Upper lobe of right lung (tissue), 1 donor: ENCODE measurements at regions not wholly inside any gene's neighbourhood (a gene's known extent, or its start where the extent isn't known, plus 50 kb on each side); places are given as distances from the start of the nearest gene placed in this dataset.

Source experiments
- ATAC-seq: fragments of 200-7000 bp; cut with Tn5 transposase; one replicate; pipeline ENCODE4 v1.9.1; 2020; ENCODE audit warnings: mild to moderate bottlenecking, moderate library complexity
- DNase-seq: peaks from one replicate; pipeline ENCODE4 v3.0.0-alpha.2; 2020
- H3K27ac ChIP-seq: fragments of 200-600 bp; one replicate; pipeline ENCODE4 v1.8.0; 2022
- H3K27me3 ChIP-seq: fragments of 200-600 bp; one replicate; pipeline ENCODE4 v1.8.0; 2022; ENCODE audit warnings: mild to moderate bottlenecking
- H3K36me3 ChIP-seq: fragments of 200-600 bp; one replicate; pipeline ENCODE4 v1.8.0; 2022
- H3K4me1 ChIP-seq: fragments of 200-600 bp; one replicate; pipeline ENCODE4 v1.8.0; 2022
- H3K4me3 ChIP-seq: fragments of 200-600 bp; one replicate; pipeline ENCODE4 v1.8.0; 2022; ENCODE audit warnings: mild to moderate bottlenecking
- H3K9me3 ChIP-seq: fragments of 200-600 bp; one replicate; pipeline ENCODE4 v1.8.0; 2022
- intact Hi-C: fragments of 100-400 bp; cut with DNase I; formaldehyde crosslinking; loops from one replicate; pipeline ENCODE4 v1.11.0; 2022
- TF ChIP-seq, protein P1 (sequence below): fragments of 200-600 bp; IDR thresholded peaks from one replicate; pipeline ENCODE4 v1.8.0; 2022; ENCODE audit warnings: antibody characterized with exemption
- donor health status: DM: no; HTN: yes; CAD: no; lungs with severe emphysema.

DNA sequence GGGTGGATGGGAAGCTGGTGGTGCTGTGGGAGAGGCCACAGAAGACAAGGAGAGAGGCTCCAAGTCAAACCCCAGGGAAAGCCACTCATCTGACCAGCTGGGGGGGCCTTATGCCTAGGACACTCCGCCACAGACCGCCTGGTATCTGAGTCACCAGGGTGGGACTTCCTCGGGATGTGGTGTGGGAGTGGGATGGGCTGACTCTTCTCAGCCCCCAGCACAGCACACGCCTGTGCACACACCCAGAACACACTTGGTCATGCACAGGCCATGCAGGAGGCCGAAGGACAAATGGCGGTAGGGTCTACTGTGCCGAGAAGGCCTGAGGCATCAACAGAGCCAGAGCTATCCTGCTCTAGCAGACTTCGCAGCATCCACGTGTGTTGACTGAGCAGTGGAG is 136.4 kb downstream of the INHBB start:
- Histone ChIP-seq H3K27ac (no peak overlapping the region), H3K4me1 (no peaks in the 10 kb centered on the region), H3K4me3 (no peak overlapping the region), H3K36me3 (no peaks in the 10 kb centered on the region), H3K9me3 (no peaks in the 10 kb centered on the region), H3K27me3 (no peaks in the 10 kb centered on the region)
- DNase-seq (peak; percentile 42), ATAC-seq (no peak)
- TF ChIP-seq, protein P1, sequence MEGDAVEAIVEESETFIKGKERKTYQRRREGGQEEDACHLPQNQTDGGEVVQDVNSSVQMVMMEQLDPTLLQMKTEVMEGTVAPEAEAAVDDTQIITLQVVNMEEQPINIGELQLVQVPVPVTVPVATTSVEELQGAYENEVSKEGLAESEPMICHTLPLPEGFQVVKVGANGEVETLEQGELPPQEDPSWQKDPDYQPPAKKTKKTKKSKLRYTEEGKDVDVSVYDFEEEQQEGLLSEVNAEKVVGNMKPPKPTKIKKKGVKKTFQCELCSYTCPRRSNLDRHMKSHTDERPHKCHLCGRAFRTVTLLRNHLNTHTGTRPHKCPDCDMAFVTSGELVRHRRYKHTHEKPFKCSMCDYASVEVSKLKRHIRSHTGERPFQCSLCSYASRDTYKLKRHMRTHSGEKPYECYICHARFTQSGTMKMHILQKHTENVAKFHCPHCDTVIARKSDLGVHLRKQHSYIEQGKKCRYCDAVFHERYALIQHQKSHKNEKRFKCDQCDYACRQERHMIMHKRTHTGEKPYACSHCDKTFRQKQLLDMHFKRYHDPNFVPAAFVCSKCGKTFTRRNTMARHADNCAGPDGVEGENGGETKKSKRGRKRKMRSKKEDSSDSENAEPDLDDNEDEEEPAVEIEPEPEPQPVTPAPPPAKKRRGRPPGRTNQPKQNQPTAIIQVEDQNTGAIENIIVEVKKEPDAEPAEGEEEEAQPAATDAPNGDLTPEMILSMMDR, result no peak
- intact Hi-C loops, result no loop called here

DNA sequence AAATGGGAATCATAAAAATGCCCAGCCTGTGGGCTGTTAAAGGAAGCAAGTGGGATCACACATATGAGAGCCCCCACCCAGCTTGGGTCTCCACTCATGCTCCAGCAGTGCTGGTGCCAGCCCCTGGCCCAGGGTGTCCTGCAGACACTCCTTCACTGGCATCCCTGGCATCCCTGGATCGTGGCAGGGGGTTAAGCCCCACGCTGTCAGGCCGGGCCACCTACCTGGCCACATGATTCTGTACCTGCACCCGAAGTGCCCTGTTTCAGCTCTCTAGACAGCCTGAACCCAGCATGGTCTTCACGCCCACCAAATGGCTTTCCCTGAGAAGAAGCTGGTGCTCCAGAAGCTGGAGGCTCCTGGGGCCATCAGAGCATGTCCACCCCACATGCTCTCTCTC is 137.4 kb downstream of the INHBB start:
- H3K27ac ChIP-seq, result no peak overlapping the region
- no peaks in the 10 kb centered on the region for H3K36me3 ChIP-seq
- H3K4me3 ChIP-seq, result no peak overlapping the region
- no peaks in the 10 kb centered on the region for H3K9me3 ChIP-seq
- no peaks in the 10 kb centered on the region for H3K4me1 ChIP-seq
- intact Hi-C loops, result no loop called here
- no peaks in the 10 kb centered on the region for H3K27me3 ChIP-seq
- ATAC-seq (no peak), DNase-seq (peak; percentile 45)
- TF ChIP-seq, protein P1, result no peak

DNA sequence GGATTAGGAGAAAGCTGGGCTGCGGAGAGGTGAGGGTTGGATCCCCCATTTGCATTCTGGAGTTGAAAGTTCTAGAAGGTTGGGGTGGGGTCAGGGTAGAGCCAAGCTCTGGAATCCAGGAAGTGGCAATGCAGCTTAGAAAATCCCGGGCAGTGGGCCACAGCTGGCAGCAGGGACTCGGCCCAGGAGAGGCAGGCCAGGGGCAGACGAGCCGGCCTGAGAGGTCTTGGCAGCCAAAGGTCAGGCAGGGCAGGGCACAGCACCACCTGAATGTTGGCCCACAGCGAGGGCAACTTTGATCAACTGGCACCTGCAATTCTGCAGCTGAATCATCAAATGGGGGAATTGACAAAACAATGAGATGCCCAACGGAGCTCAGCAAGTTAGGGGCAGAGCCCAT is 139.2 kb downstream of the INHBB start:
- Histone ChIP-seq H3K36me3 (no peaks in the 10 kb centered on the region), H3K27me3 (no peaks in the 10 kb centered on the region), H3K4me1 (no peaks in the 10 kb centered on the region), H3K27ac (no peak overlapping the region), H3K4me3 (no peak overlapping the region), H3K9me3 (no peaks in the 10 kb centered on the region)
- intact Hi-C loops, result no loop called here
- TF ChIP-seq, protein P1, result no peak
- DNase-seq, result no peak
- no peak for ATAC-seq

DNA sequence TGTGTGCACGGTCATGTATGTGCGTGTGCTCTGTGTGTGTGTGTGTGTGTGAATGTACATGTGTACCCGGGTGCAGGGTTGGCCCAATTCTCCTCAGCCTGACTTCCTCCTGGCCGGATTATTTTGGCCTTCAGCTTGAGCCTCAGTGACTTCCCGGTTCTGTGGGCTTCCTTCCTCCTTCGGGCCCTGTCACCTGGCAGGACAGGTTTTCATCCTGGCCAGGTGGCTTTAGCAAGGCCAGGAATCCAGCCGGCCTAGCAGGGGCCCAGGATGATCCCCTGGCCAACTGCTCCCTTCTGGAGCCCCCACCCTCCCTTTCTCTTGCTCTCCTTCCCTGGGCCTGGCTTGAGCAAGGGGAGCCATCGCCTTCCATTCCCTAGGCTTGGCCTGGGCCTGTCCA is 140.5 kb downstream of the INHBB start:
- Histone ChIP-seq H3K9me3 (no peaks in the 10 kb centered on the region), H3K4me3 (no peak overlapping the region), H3K27me3 (no peaks in the 10 kb centered on the region), H3K27ac (no peak overlapping the region), H3K36me3 (no peaks in the 10 kb centered on the region), H3K4me1 (no peaks in the 10 kb centered on the region)
- ATAC-seq (no peak), DNase-seq (no peak)
- intact Hi-C loops, result no loop called here
- TF ChIP-seq, protein P1, result no peak

DNA sequence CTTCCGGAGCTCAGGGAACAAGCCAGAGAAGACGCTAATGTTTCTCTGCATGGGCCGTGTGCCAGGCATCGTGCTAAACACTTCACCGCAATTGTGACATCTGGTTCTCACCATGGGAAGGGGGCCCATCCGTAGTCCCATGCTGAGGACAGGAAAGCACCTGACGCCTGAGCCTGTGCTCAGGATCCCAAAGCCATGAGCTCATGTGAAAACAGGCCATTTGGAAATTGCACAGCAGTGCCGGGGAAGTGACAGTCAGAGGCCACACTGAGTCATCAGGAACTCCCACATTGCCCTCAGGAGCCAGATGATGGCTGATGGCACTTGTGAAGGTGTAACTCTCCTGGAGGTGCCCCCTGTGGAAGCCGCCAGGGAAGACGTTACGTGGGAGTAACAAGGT is 141.0 kb downstream of the INHBB start:
- intact Hi-C loops, result no loop called here
- no peak for ATAC-seq
- TF ChIP-seq, protein P1, result no peak
- no peak for DNase-seq
- no peaks in the 10 kb centered on the region for H3K36me3 ChIP-seq
- no peaks in the 10 kb centered on the region for H3K27me3 ChIP-seq
- no peaks in the 10 kb centered on the region for H3K4me1 ChIP-seq
- no peak overlapping the region for H3K4me3 ChIP-seq
- H3K27ac ChIP-seq, result no peak overlapping the region
- no peaks in the 10 kb centered on the region for H3K9me3 ChIP-seq

DNA sequence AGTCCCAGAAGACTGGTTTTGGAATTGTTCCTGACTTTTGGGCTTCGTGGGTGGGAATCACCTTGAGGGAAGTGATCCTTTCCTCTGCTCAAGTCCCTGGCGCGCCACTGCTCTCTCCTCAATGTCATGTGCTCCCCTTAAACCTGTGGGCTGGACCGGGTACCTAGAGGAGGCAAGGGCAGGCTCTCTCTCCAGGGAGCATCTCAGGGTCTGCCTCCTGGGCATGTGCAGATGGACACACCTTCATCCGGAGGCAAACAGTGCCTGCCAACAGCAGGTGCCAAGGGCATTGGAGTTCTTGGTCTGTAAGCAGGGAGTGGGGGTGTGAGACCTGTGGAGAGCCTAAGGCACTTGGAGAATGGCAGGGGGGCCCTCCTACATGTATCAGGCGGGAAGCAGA is 142.6 kb downstream of the INHBB start:
- Histone ChIP-seq H3K4me1 (no peaks in the 10 kb centered on the region), H3K4me3 (no peak overlapping the region), H3K27ac (no peak overlapping the region), H3K9me3 (no peaks in the 10 kb centered on the region), H3K27me3 (no peaks in the 10 kb centered on the region), H3K36me3 (no peaks in the 10 kb centered on the region)
- no peak for DNase-seq
- no peak for ATAC-seq
- TF ChIP-seq, protein P1, result no peak
- intact Hi-C loops, result no loop called here
